HG03521 (cell line): ENCODE measurements at regions not wholly inside any gene's neighbourhood (a gene's known extent, or its start where the extent isn't known, plus 50 kb on each side); places are given as distances from the start of the nearest gene placed in this dataset.

Source experiments
- ATAC-seq: cut with Tn5 transposase; IDR thresholded peaks from one replicate; pipeline ENCODE4 v1.9.1; 2021; ENCODE audit warnings: mild to moderate bottlenecking, moderate library complexity; ENCODE audit not compliant: unreplicated experiment

- ATAC-seq: no peak
Measured at GRCh38 chr2:12074845-12075217, 328.4 kb downstream of the LPIN1 start.

- no peak for ATAC-seq
Measured at GRCh38 chr2:12075603-12076002, 329.2 kb downstream of the LPIN1 start.

- no peak for ATAC-seq
Measured at GRCh38 chr2:12076810-12077209, 330.4 kb downstream of the LPIN1 start.

GRCh38 chr2:12080360-12080759 lies 333.9 kb downstream of the LPIN1 start:
- no peak for ATAC-seq

- no peak for ATAC-seq
Measured at GRCh38 chr2:12081481-12082210, 335.2 kb downstream of the LPIN1 start.

- ATAC-seq: no peak
Measured at GRCh38 chr2:12083081-12083581, 336.7 kb downstream of the LPIN1 start.

- ATAC-seq: no peak
Measured at GRCh38 chr2:12083713-12084419, 337.4 kb downstream of the LPIN1 start.

GRCh38 chr2:12087175-12087574 lies 340.7 kb downstream of the LPIN1 start:
- ATAC-seq: no peak

- ATAC-seq: no peak
Measured at GRCh38 chr2:12087671-12088380, 341.4 kb downstream of the LPIN1 start.

- no peak for ATAC-seq
Measured at GRCh38 chr2:12089001-12089400, 342.6 kb downstream of the LPIN1 start.

GRCh38 chr2:12089496-12089895 lies 343.1 kb downstream of the LPIN1 start:
- ATAC-seq: no peak

- ATAC-seq: no peak
Measured at GRCh38 chr2:12090072-12090471, 343.6 kb downstream of the LPIN1 start.

- no peak for ATAC-seq
Measured at GRCh38 chr2:12090590-12090989, 344.2 kb downstream of the LPIN1 start.

- ATAC-seq: no peak
Measured at GRCh38 chr2:12091201-12091806, 344.9 kb downstream of the LPIN1 start.

- ATAC-seq: no peak
Measured at GRCh38 chr2:12094134-12094533, 347.7 kb downstream of the LPIN1 start.

- no peak for ATAC-seq
Measured at GRCh38 chr2:12096051-12096787, 349.8 kb downstream of the LPIN1 start.

GRCh38 chr2:12096788-12097449 lies 350.5 kb downstream of the LPIN1 start:
- ATAC-seq: no peak

GRCh38 chr2:12097859-12098258 lies 351.4 kb downstream of the LPIN1 start:
- ATAC-seq: no peak

GRCh38 chr2:12099374-12099773 lies 352.9 kb downstream of the LPIN1 start:
- ATAC-seq: no peak

- no peak for ATAC-seq
Measured at GRCh38 chr2:12102679-12103078, 356.2 kb downstream of the LPIN1 start.
